HepG2 (cell line): ENCODE measurements at regions not wholly inside any gene's neighbourhood (a gene's known extent, or its start where the extent isn't known, plus 50 kb on each side); places are given as distances from the start of the nearest gene placed in this dataset.
"Not testable (repeated sequence)": the region's sequence is repeated elsewhere in the genome, so short reads cannot be mapped to it uniquely, and the experiment has no call there.

Source experiments
- ATAC-seq: fragments of 200-7000 bp; cut with Tn5 transposase; 3 replicates; pipeline ENCODE4 v1.9.1; 2020; ENCODE audit warnings: mild to moderate bottlenecking, moderate library complexity
- BruUV-seq: library from RNA; stranded (reverse); fragments of 400-500 nt; replicated peaks from 2 replicates; lab custom pipeline; 2021; lab: Mats Ljungman, UMichigan
- CTCF ChIA-PET: fragments of 300-600 bp; formaldehyde crosslinking; extraction: SDS; loops from one replicate; lab custom pipeline; 2021; ENCODE audit warnings: low total read pairs, inconsistent platforms, low intra/inter-chr PET ratio; lab: Yijun Ruan, JAX
- POLR2A ChIA-PET: fragments of 350-600 bp; sonication (Branson Sonifier 250); formaldehyde crosslinking; loops from one replicate; lab custom pipeline; 2020; ENCODE audit warnings: antibody characterized with exemption, inconsistent platforms; lab: Yijun Ruan, JAX
- DNase-seq: peaks from one replicate; pipeline ENCODE4 v3.0.0-alpha.2; 2015; ENCODE audit warnings: low spot score
- FAIRE-seq: peaks from 3 replicates; lab custom pipeline; 2011; peaks lifted over from hg19 to GRCh38; lab: Jason Lieb, UNC
- H2AFZ ChIP-seq: one replicate; pipeline ENCODE4 v1.6.1; 2011; ENCODE audit warnings: low read length, inconsistent platforms
- H3K27ac ChIP-seq: fragments of 300-600 bp; 3 replicates; pipeline ENCODE4 v1.8.0; 2011; ENCODE audit warnings: mixed run types, mild to moderate bottlenecking, mixed read lengths, low read length, inconsistent platforms; ENCODE audit not compliant: insufficient read depth; ENCODE audit errors: extremely low read length
- H3K27me3 ChIP-seq, 2 experiments: fragments of 200-600 bp in 1 of 2; 2 replicates in 1 of 2; 3 replicates in 1 of 2; pipeline versions ENCODE4 v1.6.0 to v1.8.0; 2011; ENCODE audit warnings: low read length in 2 of 2, mild to moderate bottlenecking in 2 of 2, moderate library complexity in 2 of 2, inconsistent platforms in 1 of 2; ENCODE audit not compliant: insufficient read depth in 2 of 2, control insufficient read depth in 1 of 2
- H3K36me3 ChIP-seq, 2 experiments: fragments of 200-600 bp in 1 of 2; replicated peaks in 1 of 2; 2 replicates in 1 of 2; 3 replicates in 1 of 2; pipeline versions ENCODE4 v1.5.1 to v1.8.0; 2011; ENCODE audit warnings: low read length in 2 of 2, inconsistent platforms in 1 of 2; ENCODE audit not compliant: insufficient read depth in 2 of 2, control insufficient read depth in 1 of 2
- H3K4me1 ChIP-seq: 2 replicates; pipeline ENCODE4 v1.5.1; 2012; ENCODE audit warnings: low read length, inconsistent platforms; ENCODE audit not compliant: insufficient read depth
- H3K4me2 ChIP-seq: 2 replicates; pipeline ENCODE4 v1.6.0; 2011; ENCODE audit warnings: low read depth, low read length, inconsistent platforms
- H3K4me3 ChIP-seq, 3 experiments: fragments of 200-600 bp in 1 of 3; sonication (generic), shearing (Covaris generic) in 1 of 3; replicated peaks in 1 of 3; 2 replicates each; pipeline ENCODE4 v1.5.1; 2011 to 2016; ENCODE audit warnings: low read length in 3 of 3, inconsistent platforms in 2 of 3, low read depth in 2 of 3, mild to moderate bottlenecking in 2 of 3, control low read depth in 1 of 3, mixed read lengths in 1 of 3; ENCODE audit not compliant: insufficient read depth in 1 of 3
- H3K79me2 ChIP-seq: one replicate; pipeline ENCODE4 v1.6.1; 2011; ENCODE audit warnings: low read length, inconsistent platforms; ENCODE audit not compliant: insufficient read depth
- H3K9ac ChIP-seq: 2 replicates; pipeline ENCODE4 v1.6.0; 2011; ENCODE audit warnings: mild to moderate bottlenecking, low read depth, low read length, inconsistent platforms; ENCODE audit not compliant: insufficient read depth
- H3K9me3 ChIP-seq: 2 replicates; pipeline ENCODE4 v1.5.1; 2012; ENCODE audit warnings: mild to moderate bottlenecking, low read length
- H4K20me1 ChIP-seq: 2 replicates; pipeline ENCODE4 v1.6.0; 2011; ENCODE audit warnings: inconsistent platforms, mild to moderate bottlenecking, low read length, moderate library complexity; ENCODE audit not compliant: insufficient read depth
- ARNT ChIP-seq: fragments of 450-650 bp; IDR thresholded peaks from 2 replicates; pipeline ENCODE4 v1.6.1; 2017
- GATAD2A ChIP-seq: IDR thresholded peaks from 2 replicates; pipeline ENCODE4 v1.6.1; 2016
- KMT2A ChIP-seq: sonication (generic); formaldehyde crosslinking; IDR thresholded peaks from 2 replicates; pipeline ENCODE4 v1.4.0; 2020; ENCODE audit warnings: missing genetic modification reagents
- MAFF ChIP-seq: IDR thresholded peaks from 2 replicates; pipeline ENCODE4 v1.6.1; 2011; ENCODE audit warnings: low read depth, low read length, improper control_type of control experiment
- MAFK ChIP-seq, 2 experiments: IDR thresholded peaks in 1 of 2; conservative IDR thresholded peaks in 1 of 2; 2 replicates each; pipeline ENCODE4 v1.6.1; 2011; ENCODE audit warnings: improper control_type of control experiment in 2 of 2, low read length in 2 of 2
- ZNF274 ChIP-seq: sonication (generic); formaldehyde crosslinking; IDR thresholded peaks from 2 replicates; pipeline ENCODE4 v1.5.1; 2020; ENCODE audit warnings: mild to moderate bottlenecking, missing genetic modification reagents
- WGBS: methylation state at CpG from one replicate; pipeline ENCODE4 v1.1.6; 2017; ENCODE audit warnings: low lambda C conversion rate; 5-methylcytosine and 5-hydroxymethylcytosine counted together
- in situ Hi-C: cut with HindIII; loops from 2 replicates; pipeline ENCODE4 v1.10.0; 2017; ENCODE audit warnings: low pct_unique_long_range_greater_than_20kb; ENCODE audit not compliant: extremely low pct_ligation_motif_present
- intact Hi-C: fragments of 100-400 bp; cut with micrococcal nuclease; formaldehyde crosslinking; loops from one replicate; pipeline ENCODE4 v1.10.0; 2022; ENCODE audit not compliant: unreplicated experiment
- TF ChIP-seq, protein P1 (sequence below): sonication (generic); formaldehyde crosslinking; IDR thresholded peaks from 2 replicates; pipeline ENCODE4 v1.8.1; 2023; ENCODE audit warnings: missing genetic modification reagents, mild to moderate bottlenecking, borderline replicate concordance
- TF ChIP-seq, protein P2 (sequence below): sonication (generic); formaldehyde crosslinking; IDR thresholded peaks from 2 replicates; pipeline ENCODE4 v1.4.0; 2020; ENCODE audit warnings: mild to moderate bottlenecking, missing genetic modification reagents

DNA sequence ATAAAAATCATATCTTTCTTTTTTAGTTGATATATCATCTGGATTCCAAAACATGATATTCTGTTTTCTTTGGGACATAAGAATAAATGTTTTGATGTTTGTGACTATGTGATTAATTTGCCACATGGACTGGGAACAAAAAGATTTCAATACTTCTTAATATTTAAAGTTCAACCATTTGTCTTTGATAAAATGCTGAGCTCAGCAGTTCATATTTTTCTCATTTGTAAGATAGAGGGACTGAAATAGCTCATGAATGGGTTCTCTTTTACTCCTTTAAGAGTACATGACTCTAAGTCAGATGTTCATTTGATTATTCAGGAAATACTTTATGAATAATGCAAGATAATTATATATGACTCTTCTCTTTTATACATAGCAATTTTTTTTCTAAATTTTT is 205.9 kb upstream of the FAM47A start:
- POLR2A ChIA-PET: no interaction called here

DNA sequence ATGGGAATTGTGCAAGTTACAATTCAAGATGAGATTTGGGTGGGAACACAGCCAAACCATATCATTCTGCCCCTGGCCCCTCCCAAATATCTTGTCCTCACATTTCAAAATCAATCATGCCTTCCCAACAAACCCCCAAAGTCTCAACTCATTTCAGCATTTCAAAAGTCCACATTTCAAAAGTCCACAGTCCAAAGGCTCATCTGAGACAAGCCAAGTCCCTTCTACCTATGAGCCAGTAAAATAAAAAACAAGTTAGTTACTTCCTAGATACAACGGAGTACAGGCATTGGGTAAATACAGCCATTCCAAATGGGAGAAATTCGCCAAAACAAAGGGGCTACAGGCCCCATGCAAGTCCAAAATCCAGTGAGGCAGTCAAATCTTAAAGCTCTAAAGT is 203.3 kb upstream of the FAM47A start:
- H2AFZ ChIP-seq, ATAC-seq, H3K4me3 ChIP-seq, H3K27me3 ChIP-seq, H3K36me3 ChIP-seq, CTCF ChIA-PET, H3K79me2 ChIP-seq, POLR2A ChIA-PET, H3K27ac ChIP-seq, intact Hi-C loops, H3K9me3 ChIP-seq, FAIRE-seq, H4K20me1 ChIP-seq, H3K9ac ChIP-seq, BruUV-seq, DNase-seq, H3K4me1 ChIP-seq, H3K4me2 ChIP-seq, in situ Hi-C loops: not testable (repeated sequence)
- 0% methylated on average over 2 of the region's 2 CpGs for WGBS

More for the DNA sequence above, 205.9 kb upstream of the FAM47A start:
- Histone ChIP-seq H3K36me3 (no peaks in the 10 kb centered on the region), H3K4me3 (no peak overlapping the region), H3K27ac (no peak overlapping the region), H3K4me2 (no peak overlapping the region), H4K20me1 (no peaks in the 10 kb centered on the region), H3K4me1 (no peaks in the 10 kb centered on the region), H2AFZ (no peak overlapping the region), H3K79me2 (no peaks in the 10 kb centered on the region), H3K9me3 (no peaks in the 10 kb centered on the region), H3K9ac (no peak overlapping the region), H3K27me3 (no peaks in the 10 kb centered on the region)
- no peak for FAIRE-seq
- no TSS peak for BruUV-seq
- no peak for DNase-seq
- no peak for TF ChIP-seq GATAD2A (CRISPR knock-in tag)
- TF ChIP-seq MAFF: peak; percentile 93
- TF ChIP-seq, protein P1, sequence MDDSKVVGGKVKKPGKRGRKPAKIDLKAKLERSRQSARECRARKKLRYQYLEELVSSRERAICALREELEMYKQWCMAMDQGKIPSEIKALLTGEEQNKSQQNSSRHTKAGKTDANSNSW: no peak
- peak; percentile 77 to 96 for TF ChIP-seq MAFK (conservative IDR thresholded peaks at IDR 0.05 in 1 of 2, IDR thresholded peaks at IDR 0.05 in 1 of 2; ENCODE audit: low read length in 2 of 2)
- TF ChIP-seq, protein P2, sequence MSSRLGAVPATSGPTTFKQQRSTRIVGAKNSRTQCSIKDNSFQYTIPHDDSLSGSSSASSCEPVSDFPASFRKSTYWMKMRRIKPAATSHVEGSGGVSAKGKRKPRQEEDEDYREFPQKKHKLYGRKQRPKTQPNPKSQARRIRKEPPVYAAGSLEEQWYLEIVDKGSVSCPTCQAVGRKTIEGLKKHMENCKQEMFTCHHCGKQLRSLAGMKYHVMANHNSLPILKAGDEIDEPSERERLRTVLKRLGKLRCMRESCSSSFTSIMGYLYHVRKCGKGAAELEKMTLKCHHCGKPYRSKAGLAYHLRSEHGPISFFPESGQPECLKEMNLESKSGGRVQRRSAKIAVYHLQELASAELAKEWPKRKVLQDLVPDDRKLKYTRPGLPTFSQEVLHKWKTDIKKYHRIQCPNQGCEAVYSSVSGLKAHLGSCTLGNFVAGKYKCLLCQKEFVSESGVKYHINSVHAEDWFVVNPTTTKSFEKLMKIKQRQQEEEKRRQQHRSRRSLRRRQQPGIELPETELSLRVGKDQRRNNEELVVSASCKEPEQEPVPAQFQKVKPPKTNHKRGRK (CRISPR knock-in tag): no peak
- TF ChIP-seq KMT2A (CRISPR knock-in tag): no peak
- no peak for TF ChIP-seq ARNT
- TF ChIP-seq ZNF274 (CRISPR knock-in tag): no peak
- in situ Hi-C loops (no loop called here), intact Hi-C loops (no loop called here)
- CTCF ChIA-PET: no interaction called here
- ATAC-seq: no peak
